Mucosa of stomach (tissue), 1 donor: ENCODE measurements at regions not wholly inside any gene's neighbourhood (a gene's known extent, or its start where the extent isn't known, plus 50 kb on each side); places are given as distances from the start of the nearest gene placed in this dataset.
"Not testable (repeated sequence)": the region's sequence is repeated elsewhere in the genome, so short reads cannot be mapped to it uniquely, and the experiment has no call there.

ENCODE experiments used
- H3K27me3 ChIP-seq: one replicate; pipeline ENCODE4 v1.7.0; 2013; ENCODE audit warnings: mild to moderate bottlenecking, low read length; ENCODE audit not compliant: control insufficient read depth, insufficient read depth
- H3K36me3 ChIP-seq: one replicate; pipeline ENCODE4 v1.7.0; 2013; ENCODE audit warnings: low read length; ENCODE audit not compliant: control insufficient read depth, insufficient read depth
- H3K4me1 ChIP-seq: one replicate; pipeline ENCODE4 v1.7.0; 2013; ENCODE audit warnings: mild to moderate bottlenecking, low read length; ENCODE audit not compliant: control insufficient read depth, insufficient read depth
- H3K4me3 ChIP-seq: one replicate; pipeline ENCODE4 v1.7.0; 2013; ENCODE audit warnings: low read length
- H3K9ac ChIP-seq: one replicate; pipeline ENCODE4 v1.7.0; 2013; ENCODE audit warnings: mild to moderate bottlenecking, low read length, moderate library complexity
- H3K9me3 ChIP-seq: one replicate; pipeline ENCODE4 v1.7.0; 2013; ENCODE audit warnings: mild to moderate bottlenecking, low read length, moderate library complexity; ENCODE audit not compliant: control insufficient read depth
- donor health status: Pancreatic carcinoma.

DNA sequence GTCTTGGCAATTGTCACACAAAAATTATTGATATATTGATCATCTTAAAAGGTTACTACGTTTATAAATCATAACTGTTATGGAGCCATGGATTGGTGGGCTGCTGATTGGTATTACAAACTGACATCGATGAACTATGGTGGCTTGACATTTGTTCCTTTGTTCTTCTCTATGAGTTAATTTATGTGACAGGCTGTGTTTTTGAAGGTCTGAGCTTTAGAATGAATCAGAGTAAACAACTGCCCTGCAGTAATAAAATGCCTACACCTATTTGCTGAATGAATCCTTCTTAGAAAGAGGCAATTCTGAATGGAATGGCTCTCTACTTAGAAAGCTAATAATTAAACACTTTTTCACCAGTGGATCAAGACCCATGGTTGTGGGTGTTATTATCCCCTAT, 506.3 kb upstream of the SPTLC3 start:
- Histone ChIP-seq H3K36me3 (no peaks in the 10 kb centered on the region), H3K4me1 (no peaks in the 10 kb centered on the region), H3K27me3 (no peaks in the 10 kb centered on the region), H3K4me3 (no peak overlapping the region), H3K9ac (no peak overlapping the region), H3K9me3 (no peaks in the 10 kb centered on the region)

DNA sequence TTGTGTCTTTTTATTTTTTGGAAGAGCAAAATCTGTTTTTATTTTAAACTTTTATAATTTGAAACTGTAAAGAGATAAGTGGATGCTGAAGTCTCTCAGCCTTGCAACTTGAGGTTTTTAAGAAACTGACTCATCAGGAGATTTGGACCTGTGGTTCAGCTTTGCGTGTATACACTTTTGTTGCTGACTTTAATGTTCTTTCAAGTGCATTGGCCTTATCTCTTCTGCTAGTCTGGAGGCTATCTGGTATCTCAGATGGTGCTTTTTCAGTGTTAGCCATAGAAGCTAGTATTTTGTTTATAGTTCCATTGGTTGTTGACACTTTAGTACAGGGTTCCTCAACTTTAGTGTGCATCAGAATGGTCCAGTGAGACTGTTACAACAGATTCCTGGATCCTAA, 504.0 kb upstream of the SPTLC3 start:
- Histone ChIP-seq H3K9me3 (no peaks in the 10 kb centered on the region), H3K27me3 (no peaks in the 10 kb centered on the region), H3K9ac (no peak overlapping the region), H3K4me1 (no peaks in the 10 kb centered on the region), H3K4me3 (no peak overlapping the region), H3K36me3 (no peaks in the 10 kb centered on the region)

DNA sequence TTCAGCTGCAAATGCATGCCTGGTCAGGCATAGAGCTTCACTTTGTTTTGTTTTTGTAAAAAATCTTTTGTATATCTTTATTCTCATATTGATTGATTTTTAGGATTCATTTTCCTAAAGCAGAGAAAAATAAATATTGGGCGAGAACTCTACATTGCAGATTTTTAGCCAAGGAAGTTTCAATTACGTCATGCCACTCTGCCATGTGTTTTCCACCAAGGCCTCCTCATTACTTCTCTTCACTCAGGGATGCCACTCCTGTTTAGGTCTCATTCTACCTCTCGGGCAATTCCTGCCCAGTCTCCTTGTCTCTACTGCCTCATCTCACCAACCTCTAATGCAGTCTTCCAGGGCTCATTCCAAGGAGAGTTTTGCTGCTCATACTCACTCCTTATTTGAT, 497.3 kb upstream of the SPTLC3 start:
- no peaks in the 10 kb centered on the region for H3K4me1 ChIP-seq
- H3K4me3 ChIP-seq, result no peak overlapping the region
- H3K9me3 ChIP-seq, result no peaks in the 10 kb centered on the region
- H3K27me3 ChIP-seq, result no peaks in the 10 kb centered on the region
- H3K9ac ChIP-seq, result no peak overlapping the region
- no peaks in the 10 kb centered on the region for H3K36me3 ChIP-seq

DNA sequence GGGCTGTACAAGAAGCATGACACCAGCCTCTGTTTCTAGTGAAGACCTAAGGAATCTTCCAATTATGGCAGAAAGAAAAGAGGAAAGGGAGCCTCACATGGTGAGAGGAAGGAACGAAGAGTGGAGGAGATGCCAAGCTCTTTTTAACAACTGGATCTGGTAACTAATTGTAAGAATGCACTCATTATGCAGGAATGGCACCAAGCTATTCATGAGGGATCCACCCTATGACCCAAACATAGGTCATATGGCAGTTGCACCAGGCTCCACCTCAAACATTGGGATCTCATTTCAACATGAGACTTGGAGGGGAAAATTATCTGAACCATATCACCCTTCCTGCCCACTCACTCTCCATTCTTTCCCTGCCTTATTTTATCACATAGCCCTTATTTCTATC, 496.0 kb upstream of the SPTLC3 start:
- no peaks in the 10 kb centered on the region for H3K36me3 ChIP-seq
- H3K4me1 ChIP-seq, result no peaks in the 10 kb centered on the region
- H3K4me3 ChIP-seq, result no peak overlapping the region
- no peaks in the 10 kb centered on the region for H3K27me3 ChIP-seq
- H3K9ac ChIP-seq, result no peak overlapping the region
- H3K9me3 ChIP-seq, result no peaks in the 10 kb centered on the region

DNA sequence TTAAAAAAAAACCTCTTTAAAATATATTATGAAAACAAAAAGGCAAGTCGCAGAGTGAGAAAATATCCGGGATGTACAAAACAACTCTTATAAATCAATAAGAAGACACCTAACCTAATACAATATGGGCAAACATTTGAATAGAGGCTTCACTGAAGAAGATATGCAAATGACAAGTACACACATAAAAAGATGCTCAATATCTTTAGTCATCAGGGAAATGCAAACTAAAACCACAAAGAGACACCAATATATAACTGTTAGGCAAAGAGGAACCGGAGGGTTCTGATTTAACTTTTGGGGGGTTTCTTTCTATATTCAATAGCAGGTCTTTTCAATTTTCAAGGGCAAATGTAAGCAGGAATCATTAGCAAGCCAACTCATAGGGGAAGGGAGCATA, 480.7 kb upstream of the SPTLC3 start:
- no peaks in the 10 kb centered on the region for H3K9me3 ChIP-seq
- no peak overlapping the region for H3K9ac ChIP-seq
- H3K36me3 ChIP-seq, result no peaks in the 10 kb centered on the region
- H3K4me3 ChIP-seq, result no peak overlapping the region
- no peaks in the 10 kb centered on the region for H3K27me3 ChIP-seq
- H3K4me1 ChIP-seq, result no peaks in the 10 kb centered on the region

DNA sequence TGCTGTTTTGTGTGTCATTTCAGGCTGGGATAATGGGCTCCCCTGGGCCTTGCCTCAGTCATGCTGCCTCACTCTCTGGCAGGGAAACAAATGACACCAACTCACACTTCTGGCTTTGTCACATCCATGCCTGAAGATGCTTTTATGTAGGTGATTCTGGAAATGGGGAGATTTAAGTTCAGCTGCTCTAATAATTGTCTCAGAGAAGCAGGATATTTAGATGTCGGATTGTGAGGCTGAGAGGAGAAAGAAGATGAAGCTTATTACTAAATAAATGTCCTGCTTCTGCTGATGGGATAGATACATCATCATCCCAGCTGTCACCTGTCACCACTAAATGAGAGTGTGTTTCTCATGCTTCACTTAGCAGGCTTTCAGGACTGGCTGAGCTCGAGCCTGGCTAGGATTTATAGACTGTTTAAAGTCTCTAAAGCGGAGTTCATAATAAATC, 480.2 kb upstream of the SPTLC3 start:
- no peaks in the 10 kb centered on the region for H3K9me3 ChIP-seq
- H3K27me3 ChIP-seq, result no peaks in the 10 kb centered on the region
- H3K36me3 ChIP-seq, result no peaks in the 10 kb centered on the region

DNA sequence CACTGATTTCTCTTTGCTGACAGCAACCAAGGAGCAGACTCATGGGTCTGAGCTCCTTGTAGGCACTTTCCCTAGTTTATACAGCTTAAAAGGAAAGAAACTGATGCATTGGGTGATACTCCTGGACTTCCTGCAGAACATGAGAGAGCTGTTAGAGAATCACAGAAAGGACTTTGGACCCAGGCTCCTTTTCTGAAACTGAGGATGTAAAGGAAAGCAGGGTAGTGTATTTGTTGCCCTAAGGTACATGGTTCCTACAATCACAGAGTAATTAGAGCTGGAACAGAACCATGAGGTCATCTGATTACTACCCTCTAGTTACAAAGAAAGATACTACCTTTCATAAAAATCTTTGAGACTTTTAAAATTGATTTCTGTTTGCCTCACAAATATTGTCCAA, 477.1 kb upstream of the SPTLC3 start:
- H3K9ac ChIP-seq, result no peak overlapping the region
- no peaks in the 10 kb centered on the region for H3K4me1 ChIP-seq

More for the DNA sequence above, 480.2 kb upstream of the SPTLC3 start:
- H3K9ac ChIP-seq, result no peak overlapping the region
- no peak overlapping the region for H3K4me3 ChIP-seq
- no peaks in the 10 kb centered on the region for H3K4me1 ChIP-seq

DNA sequence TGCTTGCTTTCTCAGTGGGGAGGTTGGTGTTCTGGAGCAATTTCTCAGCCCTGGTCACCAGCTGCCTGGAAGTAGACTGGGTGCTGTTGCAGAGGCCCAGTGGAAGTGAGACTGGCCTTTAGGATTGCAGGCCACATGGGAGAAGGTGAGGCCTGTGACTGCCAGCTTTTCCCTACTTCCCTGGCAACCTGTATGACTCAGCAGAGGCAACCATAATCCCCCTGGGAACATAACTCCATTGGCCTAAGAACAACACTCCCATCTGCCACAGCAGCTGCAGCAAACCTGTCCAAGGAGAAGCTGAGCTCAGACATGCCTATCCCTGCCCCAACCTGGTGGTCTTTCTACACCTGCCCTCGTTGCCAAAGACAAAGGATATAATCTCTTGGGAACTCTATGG, 473.5 kb upstream of the SPTLC3 start:
- Histone ChIP-seq H3K9me3 (no peaks in the 10 kb centered on the region), H3K4me1 (no peaks in the 10 kb centered on the region), H3K4me3 (no peak overlapping the region), H3K36me3 (no peaks in the 10 kb centered on the region), H3K27me3 (no peaks in the 10 kb centered on the region), H3K9ac (no peak overlapping the region)

More for the DNA sequence above, 477.1 kb upstream of the SPTLC3 start:
- Histone ChIP-seq H3K4me3 (no peak overlapping the region), H3K27me3 (no peaks in the 10 kb centered on the region), H3K36me3 (no peaks in the 10 kb centered on the region), H3K9me3 (no peaks in the 10 kb centered on the region)

DNA sequence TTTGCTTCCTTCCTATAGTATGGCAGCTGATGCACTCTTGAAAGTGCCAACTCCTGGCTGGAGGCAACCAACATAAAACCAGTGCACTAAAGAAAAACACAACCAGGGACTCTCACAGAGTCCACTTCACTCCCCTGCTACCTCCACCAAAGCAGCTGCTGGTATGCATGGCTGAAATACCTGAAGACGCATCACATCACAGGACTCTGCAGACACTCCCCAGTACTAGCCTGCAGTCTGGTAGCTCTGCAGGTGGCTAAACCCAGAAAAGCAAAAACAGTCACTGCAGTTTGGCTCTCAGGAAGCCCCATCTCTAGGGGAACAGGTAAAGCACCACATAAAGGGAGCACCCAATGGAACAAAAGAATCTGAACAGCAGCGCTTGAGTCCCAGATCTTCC, 473.0 kb upstream of the SPTLC3 start:
- no peaks in the 10 kb centered on the region for H3K4me1 ChIP-seq
- no peaks in the 10 kb centered on the region for H3K9me3 ChIP-seq
- no peak overlapping the region for H3K9ac ChIP-seq

DNA sequence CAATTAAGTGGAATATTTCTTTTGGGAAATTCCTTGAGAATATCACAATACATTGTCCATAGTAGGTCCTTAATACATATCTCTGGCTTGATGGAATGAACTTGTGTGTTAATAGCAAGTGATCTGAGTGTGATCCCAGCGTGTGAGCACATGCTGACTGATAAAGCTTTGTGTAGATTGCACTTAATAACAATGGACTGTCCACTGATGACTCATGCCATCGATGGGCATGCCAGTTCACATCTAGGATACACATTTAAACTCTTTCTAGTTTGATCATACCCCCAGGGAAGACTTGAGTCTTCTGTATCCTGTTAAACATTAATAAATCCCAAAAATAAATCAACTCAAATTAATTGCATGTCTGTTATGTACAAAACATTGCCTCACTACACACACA, 454.3 kb upstream of the SPTLC3 start:
- Histone ChIP-seq H3K36me3 (no peaks in the 10 kb centered on the region), H3K9me3 (no peaks in the 10 kb centered on the region), H3K27me3 (no peaks in the 10 kb centered on the region), H3K4me3 (no peak overlapping the region), H3K4me1 (no peaks in the 10 kb centered on the region), H3K9ac (no peak overlapping the region)

More for the DNA sequence above, 473.0 kb upstream of the SPTLC3 start:
- H3K27me3 ChIP-seq, result no peaks in the 10 kb centered on the region
- H3K36me3 ChIP-seq, result no peaks in the 10 kb centered on the region
- H3K4me3 ChIP-seq, result no peak overlapping the region

DNA sequence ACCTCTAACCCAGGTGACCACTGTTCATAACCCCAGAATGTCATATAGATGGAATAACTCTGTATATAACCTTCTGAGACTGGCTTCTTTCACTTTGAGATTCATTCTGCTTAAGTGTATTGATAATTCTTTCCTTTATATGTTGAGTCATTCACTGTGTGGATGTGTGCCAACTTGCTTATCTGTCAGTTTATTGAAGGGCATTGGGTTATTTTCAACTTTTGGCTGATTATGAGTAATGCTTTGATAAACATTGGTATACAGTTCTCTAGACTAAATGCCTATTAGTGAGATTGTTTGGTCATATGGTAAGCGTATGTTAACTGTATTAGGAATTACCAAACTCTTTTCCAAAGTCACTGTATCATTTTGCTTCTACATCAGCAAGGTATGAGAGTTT, 453.4 kb upstream of the SPTLC3 start:
- Histone ChIP-seq H3K4me1 (no peaks in the 10 kb centered on the region), H3K9me3 (no peaks in the 10 kb centered on the region), H3K4me3 (no peak overlapping the region), H3K9ac (no peak overlapping the region), H3K36me3 (no peaks in the 10 kb centered on the region), H3K27me3 (no peaks in the 10 kb centered on the region)

DNA sequence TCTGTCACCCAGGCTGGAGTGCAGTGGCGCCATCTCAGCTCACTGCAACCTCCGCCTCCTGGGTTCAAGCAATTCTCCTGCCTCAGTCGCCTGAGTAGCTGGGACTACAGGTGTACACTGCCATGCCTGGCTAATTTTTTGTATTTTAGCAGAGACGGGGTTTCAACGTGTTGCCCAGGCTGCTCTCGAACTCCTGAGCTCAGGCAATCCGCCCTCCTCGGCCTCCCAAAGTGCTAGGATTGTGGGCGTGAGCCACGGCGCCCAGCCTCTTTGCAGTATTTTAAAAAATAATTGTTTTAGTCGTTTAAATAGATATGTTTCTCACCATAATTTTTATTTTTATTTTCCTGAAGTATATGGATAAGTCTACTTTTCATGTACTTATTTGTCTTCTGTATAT, 452.9 kb upstream of the SPTLC3 start:
- not testable (repeated sequence) for H3K36me3 ChIP-seq, H3K4me1 ChIP-seq, H3K9me3 ChIP-seq, H3K4me3 ChIP-seq, H3K27me3 ChIP-seq, H3K9ac ChIP-seq

DNA sequence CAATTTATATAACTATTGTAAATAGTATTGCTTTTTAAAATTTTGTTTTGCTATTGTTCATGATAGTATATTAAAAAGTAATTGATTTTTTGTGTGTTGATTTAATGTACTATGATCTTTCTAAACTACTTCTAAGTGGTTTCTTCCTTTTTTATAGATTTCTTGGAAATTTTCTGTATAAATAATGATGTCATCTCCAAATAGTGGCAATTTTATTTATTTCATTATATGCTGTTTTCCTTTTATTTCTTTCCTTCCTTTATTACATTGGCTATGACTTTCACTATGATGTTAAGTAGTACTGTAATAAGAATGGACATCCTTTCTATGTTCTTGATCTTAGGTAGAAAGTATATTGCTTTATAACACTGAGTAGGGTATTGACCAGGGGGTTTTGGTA, 451.5 kb upstream of the SPTLC3 start:
- no peaks in the 10 kb centered on the region for H3K4me1 ChIP-seq
- no peak overlapping the region for H3K4me3 ChIP-seq
- H3K36me3 ChIP-seq, result no peaks in the 10 kb centered on the region
- H3K27me3 ChIP-seq, result no peaks in the 10 kb centered on the region
- H3K9ac ChIP-seq, result no peak overlapping the region
- H3K9me3 ChIP-seq, result no peaks in the 10 kb centered on the region
